HCT116 (cell line): ENCODE measurements at regions not wholly inside any gene's neighbourhood (a gene's known extent, or its start where the extent isn't known, plus 50 kb on each side); places are given as distances from the start of the nearest gene placed in this dataset.

ENCODE experiments used
- EZH2 ChIP-seq: fragments of 200-600 bp; sonication (generic); IDR thresholded peaks from 2 replicates; pipeline ENCODE4 v1.6.1; 2017; ENCODE audit warnings: antibody characterized with exemption, mixed run types
- POLR2A ChIP-seq: IDR thresholded peaks from 2 replicates; pipeline ENCODE4 v1.7.0; 2011; ENCODE audit warnings: borderline replicate concordance; ENCODE audit not compliant: insufficient read depth, insufficient read length; ENCODE audit errors: extremely low read depth
- POLR2AphosphoS5 ChIP-seq: IDR thresholded peaks from 2 replicates; pipeline ENCODE4 v1.6.1; 2011; ENCODE audit warnings: mild to moderate bottlenecking, low read depth, low read length, moderate library complexity
- TF ChIP-seq, protein P1 (sequence below), 3 experiments: fragments of 200-600 bp in 1 of 3; sonication (generic) in 1 of 3; IDR thresholded peaks in 2 of 3; conservative IDR thresholded peaks in 1 of 3; 2 replicates each; pipeline ENCODE4 v1.5.1; 2012 to 2017; ENCODE audit warnings: low read depth in 2 of 3, low read length in 2 of 3, antibody characterized with exemption in 1 of 3, borderline replicate concordance in 1 of 3, control low read depth in 1 of 3, mild to moderate bottlenecking in 1 of 3, mixed read lengths in 1 of 3, mixed run types in 1 of 3, moderate library complexity in 1 of 3; ENCODE audit not compliant: insufficient read depth in 1 of 3

DNA sequence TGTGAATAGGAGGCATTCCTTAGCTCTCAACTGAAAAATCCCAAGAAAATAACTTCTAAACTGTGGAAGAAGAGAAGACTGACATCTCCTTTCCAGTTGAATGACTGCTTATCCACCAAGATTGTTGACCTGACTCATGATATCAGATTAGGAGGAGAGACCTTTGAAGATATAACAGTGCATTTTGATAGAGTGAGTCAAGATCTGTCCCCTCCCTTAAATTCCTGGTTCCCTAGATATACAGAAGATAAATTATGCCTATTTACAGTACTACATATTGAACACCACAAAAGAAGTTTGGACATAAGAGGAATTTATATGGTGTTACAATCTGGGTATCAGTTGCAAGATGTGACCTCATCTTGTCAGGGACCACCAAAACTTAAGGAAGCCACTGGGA lies 285.3 kb upstream of the ZSWIM2 start:
- TF ChIP-seq POLR2AphosphoS5 = no peak
- TF ChIP-seq, protein P1, sequence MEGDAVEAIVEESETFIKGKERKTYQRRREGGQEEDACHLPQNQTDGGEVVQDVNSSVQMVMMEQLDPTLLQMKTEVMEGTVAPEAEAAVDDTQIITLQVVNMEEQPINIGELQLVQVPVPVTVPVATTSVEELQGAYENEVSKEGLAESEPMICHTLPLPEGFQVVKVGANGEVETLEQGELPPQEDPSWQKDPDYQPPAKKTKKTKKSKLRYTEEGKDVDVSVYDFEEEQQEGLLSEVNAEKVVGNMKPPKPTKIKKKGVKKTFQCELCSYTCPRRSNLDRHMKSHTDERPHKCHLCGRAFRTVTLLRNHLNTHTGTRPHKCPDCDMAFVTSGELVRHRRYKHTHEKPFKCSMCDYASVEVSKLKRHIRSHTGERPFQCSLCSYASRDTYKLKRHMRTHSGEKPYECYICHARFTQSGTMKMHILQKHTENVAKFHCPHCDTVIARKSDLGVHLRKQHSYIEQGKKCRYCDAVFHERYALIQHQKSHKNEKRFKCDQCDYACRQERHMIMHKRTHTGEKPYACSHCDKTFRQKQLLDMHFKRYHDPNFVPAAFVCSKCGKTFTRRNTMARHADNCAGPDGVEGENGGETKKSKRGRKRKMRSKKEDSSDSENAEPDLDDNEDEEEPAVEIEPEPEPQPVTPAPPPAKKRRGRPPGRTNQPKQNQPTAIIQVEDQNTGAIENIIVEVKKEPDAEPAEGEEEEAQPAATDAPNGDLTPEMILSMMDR (IDR thresholded peaks at IDR 0.05 in 2 of 3, conservative IDR thresholded peaks at IDR 0.05 in 1 of 3; ENCODE audit: borderline replicate concordance in 1 of 3, insufficient read depth in 1 of 3, low read depth in 2 of 3, low read length in 2 of 3) = no peak
- no peak for TF ChIP-seq EZH2
- no peak for TF ChIP-seq POLR2A
